Choroid plexus epithelial cell (primary cell): ENCODE measurements at regions not wholly inside any gene's neighbourhood (a gene's known extent, or its start where the extent isn't known, plus 50 kb on each side); places are given as distances from the start of the nearest gene placed in this dataset.

Experiments
- DNase-seq: peaks from one replicate; pipeline ENCODE4 v3.0.0-alpha.2; 2010; ENCODE audit warnings: low read depth
- H3K4me3 ChIP-seq: 2 replicates; pipeline ENCODE4 v1.5.1; 2011; ENCODE audit warnings: low read depth, mild to moderate bottlenecking, control low read depth, low read length, moderate library complexity
- TF ChIP-seq, protein P1 (sequence below): conservative IDR thresholded peaks from 2 replicates; pipeline ENCODE4 v1.5.1; 2011; ENCODE audit warnings: low read depth, mild to moderate bottlenecking, control low read depth, inconsistent platforms, low read length, moderate library complexity

DNA sequence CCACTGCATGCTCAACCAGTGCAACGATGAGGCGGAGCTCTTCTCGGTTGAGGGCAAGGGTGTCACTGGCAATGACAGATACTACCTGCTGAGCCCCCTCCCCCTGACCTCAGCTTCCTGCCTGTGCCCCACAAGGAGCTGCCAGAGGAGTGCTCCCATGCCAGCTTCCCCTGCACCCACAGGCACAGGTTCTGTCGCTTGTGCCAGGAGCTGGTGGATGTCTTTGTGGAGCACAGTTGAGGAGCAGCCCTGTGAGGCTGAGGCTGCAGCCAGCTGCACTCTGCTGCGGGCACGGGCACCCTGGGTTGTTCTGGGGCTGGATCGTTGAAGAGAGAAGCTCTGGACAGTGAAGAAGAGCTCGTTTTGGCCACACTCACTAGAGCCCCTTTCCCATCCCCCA is 165.3 kb upstream of the ZNF267 start:
- H3K4me3 ChIP-seq = no peak overlapping the region
- DNase-seq = no peak
- TF ChIP-seq, protein P1, sequence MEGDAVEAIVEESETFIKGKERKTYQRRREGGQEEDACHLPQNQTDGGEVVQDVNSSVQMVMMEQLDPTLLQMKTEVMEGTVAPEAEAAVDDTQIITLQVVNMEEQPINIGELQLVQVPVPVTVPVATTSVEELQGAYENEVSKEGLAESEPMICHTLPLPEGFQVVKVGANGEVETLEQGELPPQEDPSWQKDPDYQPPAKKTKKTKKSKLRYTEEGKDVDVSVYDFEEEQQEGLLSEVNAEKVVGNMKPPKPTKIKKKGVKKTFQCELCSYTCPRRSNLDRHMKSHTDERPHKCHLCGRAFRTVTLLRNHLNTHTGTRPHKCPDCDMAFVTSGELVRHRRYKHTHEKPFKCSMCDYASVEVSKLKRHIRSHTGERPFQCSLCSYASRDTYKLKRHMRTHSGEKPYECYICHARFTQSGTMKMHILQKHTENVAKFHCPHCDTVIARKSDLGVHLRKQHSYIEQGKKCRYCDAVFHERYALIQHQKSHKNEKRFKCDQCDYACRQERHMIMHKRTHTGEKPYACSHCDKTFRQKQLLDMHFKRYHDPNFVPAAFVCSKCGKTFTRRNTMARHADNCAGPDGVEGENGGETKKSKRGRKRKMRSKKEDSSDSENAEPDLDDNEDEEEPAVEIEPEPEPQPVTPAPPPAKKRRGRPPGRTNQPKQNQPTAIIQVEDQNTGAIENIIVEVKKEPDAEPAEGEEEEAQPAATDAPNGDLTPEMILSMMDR = no peak

DNA sequence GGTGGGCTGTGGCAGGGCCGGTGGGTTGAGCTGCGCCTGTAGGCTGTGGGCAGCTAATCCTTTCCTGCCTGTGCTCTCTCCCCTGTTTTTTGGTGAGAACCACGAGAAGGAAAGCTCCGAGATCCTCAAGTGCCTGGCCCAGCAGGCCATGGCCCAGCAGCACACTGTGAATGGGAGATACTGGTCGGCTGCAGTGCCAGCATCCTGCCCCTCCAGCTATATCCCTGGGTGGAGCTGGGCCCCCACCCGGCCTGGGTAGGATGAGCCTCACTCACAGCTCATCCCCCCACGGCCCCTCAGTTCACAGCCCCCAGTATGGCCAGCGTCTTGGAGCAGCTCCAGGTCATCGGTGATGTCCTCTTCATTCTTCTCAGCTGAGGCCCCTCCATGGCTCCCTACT is 164.4 kb upstream of the ZNF267 start:
- no peak for DNase-seq
- TF ChIP-seq, protein P1 = no peak
- no peak overlapping the region for H3K4me3 ChIP-seq

DNA sequence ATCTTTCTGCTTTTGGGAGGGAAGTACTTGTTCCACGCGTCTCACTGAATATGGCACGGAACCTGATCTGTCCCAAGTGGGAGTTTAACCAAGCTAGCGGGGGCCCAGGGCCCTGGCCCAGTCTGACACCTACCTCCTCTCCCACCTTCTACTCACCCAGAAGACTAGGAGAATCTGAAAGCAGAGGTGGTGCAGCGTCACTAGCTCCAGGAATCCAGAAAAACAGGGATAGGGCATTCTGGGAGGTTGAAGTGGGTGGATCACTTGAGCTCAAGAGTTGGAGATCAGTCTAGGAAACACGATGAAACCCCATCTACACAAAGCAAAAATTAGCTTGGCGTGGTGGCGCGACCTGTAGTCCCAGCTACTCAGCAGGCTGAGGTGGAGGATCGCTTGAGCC is 163.5 kb upstream of the ZNF267 start:
- DNase-seq = no peak
- TF ChIP-seq, protein P1 = no peak

DNA sequence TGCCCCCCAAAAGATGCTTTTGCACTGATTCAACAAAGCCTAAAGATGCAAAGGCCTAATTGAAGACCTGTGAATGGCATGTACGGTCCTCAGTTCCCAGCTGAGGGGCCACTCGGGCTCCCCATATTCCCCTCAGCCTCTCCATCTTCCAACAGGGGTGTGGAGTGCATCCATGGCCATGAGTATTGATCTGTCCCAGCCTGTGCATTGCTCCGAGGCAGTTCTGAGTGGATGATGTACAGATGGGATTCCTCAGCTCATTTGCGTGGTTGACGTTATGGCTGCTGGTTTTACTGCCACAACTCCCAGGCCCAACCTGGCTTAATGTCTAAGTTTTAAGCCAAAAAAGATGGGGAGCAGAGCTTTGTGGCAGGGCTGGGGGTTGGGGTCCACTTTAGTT is 162.7 kb upstream of the ZNF267 start:
- TF ChIP-seq, protein P1 = no peak
- no peak overlapping the region for H3K4me3 ChIP-seq
- DNase-seq = no peak

More for the DNA sequence above, 163.5 kb upstream of the ZNF267 start:
- H3K4me3 ChIP-seq = no peak overlapping the region

DNA sequence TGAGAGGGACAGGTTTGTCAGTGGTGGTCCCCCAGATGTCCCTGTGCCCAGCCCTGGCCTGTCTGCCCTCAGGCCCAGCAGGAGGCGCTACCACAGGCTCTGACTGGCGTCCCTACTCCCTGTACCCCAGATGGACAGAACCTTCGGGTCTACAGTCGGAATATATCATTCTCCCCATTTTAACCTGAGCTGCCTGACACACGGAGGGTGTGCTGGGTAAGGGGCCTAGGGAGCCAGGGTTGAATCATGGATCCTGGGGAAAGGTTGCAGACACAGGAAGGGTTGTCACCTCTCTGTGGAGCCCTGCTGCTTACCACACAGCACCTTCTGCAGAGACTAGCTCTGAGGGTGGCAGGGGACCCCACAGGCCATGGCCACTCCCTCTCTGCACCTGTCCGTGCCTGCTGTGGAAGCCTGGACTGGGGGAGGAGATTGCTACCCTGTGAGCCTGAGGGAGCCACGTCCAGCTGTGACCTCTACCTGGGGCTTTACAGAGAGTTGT is 162.2 kb upstream of the ZNF267 start:
- no peak for DNase-seq
- TF ChIP-seq, protein P1 = no peak
- H3K4me3 ChIP-seq = no peak overlapping the region

DNA sequence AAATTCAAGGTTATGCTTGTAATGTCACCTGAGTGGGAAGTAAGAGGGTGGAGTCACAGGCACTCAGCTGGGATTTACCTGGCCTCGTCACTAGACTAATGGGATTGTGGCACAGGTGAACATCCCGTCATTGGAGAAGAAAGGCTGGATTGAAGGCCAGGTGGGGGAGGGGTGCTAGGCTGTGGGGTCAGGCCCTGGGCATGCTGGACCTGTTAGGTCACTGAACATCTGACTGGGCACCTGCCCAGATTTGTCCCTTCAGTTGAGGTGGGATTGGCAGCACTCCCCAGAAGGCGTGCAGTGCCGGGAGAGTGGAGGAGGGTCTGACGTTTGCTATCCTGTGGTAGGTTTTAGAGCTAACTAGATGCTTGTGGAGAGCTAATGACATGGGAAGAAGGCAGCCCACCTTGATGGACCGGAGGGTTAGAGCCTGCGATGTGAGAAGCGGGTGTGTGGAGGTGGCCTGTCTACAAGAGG is 161.5 kb upstream of the ZNF267 start:
- H3K4me3 ChIP-seq = no peak overlapping the region
- DNase-seq = no peak
- TF ChIP-seq, protein P1 = no peak
